Endothelial cell of umbilical vein (primary cell): ENCODE measurements at regions not wholly inside any gene's neighbourhood (a gene's known extent, or its start where the extent isn't known, plus 50 kb on each side); places are given as distances from the start of the nearest gene placed in this dataset.
A peak's percentile ranks its signal among the peaks of the same experiment; 100 is the strongest.

Experiments
- BruUV-seq: library from RNA; stranded (reverse); fragments of 400-500 nt; replicated peaks from 2 replicates; lab custom pipeline; 2021; lab: Mats Ljungman, UMichigan
- CTCF ChIA-PET: fragments of 300-600, 350-600 bp; sonication (Branson Sonifier 250); formaldehyde crosslinking; loops from one replicate; lab custom pipeline; 2021; ENCODE audit warnings: antibody characterized with exemption, inconsistent platforms; lab: Charles Lee
- POLR2A ChIA-PET: fragments of 300-600, 350-600 bp; sonication (Branson Sonifier 250); formaldehyde crosslinking; loops from one replicate; lab custom pipeline; 2021; ENCODE audit warnings: antibody characterized with exemption, inconsistent platforms; lab: Charles Lee
- DNase-seq: peaks from one replicate; pipeline ENCODE4 v3.0.0-alpha.2; 2011; ENCODE audit warnings: low read depth, low spot score
- FAIRE-seq: peaks from 2 replicates; lab custom pipeline; 2011; peaks lifted over from hg19 to GRCh38; lab: Jason Lieb, UNC
- H2AFZ ChIP-seq: 2 replicates; pipeline ENCODE4 v1.6.0; 2012; ENCODE audit warnings: low read depth, low read length, control low read depth, inconsistent platforms
- H3K27ac ChIP-seq: 2 replicates; pipeline ENCODE4 v1.5.1; 2011; ENCODE audit warnings: low read depth, mild to moderate bottlenecking, control low read depth, low read length, moderate library complexity; ENCODE audit not compliant: insufficient read depth
- H3K27me3 ChIP-seq, 2 experiments: 2 replicates each; pipeline versions ENCODE4 v1.6.0 to v1.6.1; 2011; ENCODE audit warnings: low read length in 2 of 2, mixed read lengths in 1 of 2; ENCODE audit not compliant: control insufficient read depth in 2 of 2, insufficient read depth in 2 of 2
- H3K36me3 ChIP-seq, 2 experiments: 2 replicates in 1 of 2; 3 replicates in 1 of 2; pipeline ENCODE4 v1.5.1; 2011; ENCODE audit warnings: low read length in 2 of 2, mild to moderate bottlenecking in 1 of 2, moderate library complexity in 1 of 2; ENCODE audit not compliant: control insufficient read depth in 2 of 2, insufficient read depth in 2 of 2; ENCODE audit errors: extremely low read depth in 1 of 2
- H3K4me1 ChIP-seq: 3 replicates; pipeline ENCODE4 v1.5.1; 2011; ENCODE audit warnings: mild to moderate bottlenecking, low read length; ENCODE audit not compliant: control insufficient read depth, insufficient read depth; ENCODE audit errors: extremely low read depth
- H3K4me2 ChIP-seq: 2 replicates; pipeline ENCODE4 v1.6.1; 2011; ENCODE audit warnings: low read length, control low read depth, mixed read lengths; ENCODE audit not compliant: insufficient read depth
- H3K4me3 ChIP-seq, 3 experiments: fragments of 200-600 bp in 1 of 3; sonication (generic), shearing (Covaris generic) in 1 of 3; replicated peaks in 1 of 3; 2 replicates each; pipeline ENCODE4 v1.5.1; 2011 to 2016; ENCODE audit warnings: control low read depth in 3 of 3, low read length in 3 of 3, mild to moderate bottlenecking in 2 of 3, inconsistent platforms in 1 of 3, low read depth in 1 of 3, moderate library complexity in 1 of 3; ENCODE audit not compliant: insufficient read depth in 1 of 3
- H3K79me2 ChIP-seq: 2 replicates; pipeline ENCODE4 v1.6.0; 2012; ENCODE audit warnings: low read length, inconsistent platforms; ENCODE audit not compliant: control insufficient read depth, insufficient read depth
- H3K9ac ChIP-seq: replicated peaks from 2 replicates; pipeline ENCODE3; 2011; ENCODE audit warnings: low read length, control low read depth; ENCODE audit not compliant: insufficient read depth; ENCODE audit errors: extremely low read depth
- H3K9me1 ChIP-seq: replicated peaks from 3 replicates; pipeline ENCODE4 v1.6.0; 2011; ENCODE audit warnings: mild to moderate bottlenecking, low read length; ENCODE audit not compliant: control insufficient read depth, insufficient read depth; ENCODE audit errors: extremely low read depth
- H3K9me3 ChIP-seq: replicated peaks from 2 replicates; pipeline ENCODE4 v1.5.1; 2012; ENCODE audit warnings: low read length, inconsistent platforms; ENCODE audit not compliant: control insufficient read depth, insufficient read depth
- H4K20me1 ChIP-seq: replicated peaks from 2 replicates; pipeline ENCODE3; 2011; ENCODE audit warnings: mild to moderate bottlenecking, low read length; ENCODE audit not compliant: control insufficient read depth, insufficient read depth; ENCODE audit errors: extremely low read depth
- EZH2 ChIP-seq: IDR thresholded peaks from 2 replicates; pipeline ENCODE4 v1.6.1; 2012; ENCODE audit warnings: borderline replicate concordance, low read depth, mild to moderate bottlenecking, moderate library complexity, low read length, inconsistent platforms; ENCODE audit not compliant: severe bottlenecking
- FOS ChIP-seq: IDR thresholded peaks from 2 replicates; pipeline ENCODE4 v1.6.1; 2011; ENCODE audit warnings: mild to moderate bottlenecking, low read length, moderate library complexity, borderline replicate concordance; ENCODE audit not compliant: insufficient read depth
- GATA2 ChIP-seq: IDR thresholded peaks from 2 replicates; pipeline ENCODE4 v1.7.0; 2011; ENCODE audit warnings: low read depth, mild to moderate bottlenecking, moderate library complexity, mixed read lengths, low read length; ENCODE audit not compliant: insufficient read length, insufficient read depth
- JUN ChIP-seq: IDR thresholded peaks from 2 replicates; pipeline ENCODE4 v1.6.1; 2011; ENCODE audit warnings: borderline replicate concordance, low read depth; ENCODE audit not compliant: insufficient read length, insufficient read depth
- MYC ChIP-seq: IDR thresholded peaks from one replicate; pipeline ENCODE4 v1.6.1; 2011; ENCODE audit warnings: mild to moderate bottlenecking, low read depth, low read length
- POLR2A ChIP-seq: IDR thresholded peaks from 2 replicates; pipeline ENCODE4 v1.6.1; 2012; ENCODE audit warnings: low read depth, mild to moderate bottlenecking, control low read depth, low read length
- POLR2AphosphoS5 ChIP-seq: IDR thresholded peaks from 2 replicates; pipeline ENCODE4 v1.6.1; 2012; ENCODE audit warnings: low read depth, mild to moderate bottlenecking, control low read depth, low read length, moderate library complexity; ENCODE audit not compliant: insufficient read depth
- dilution Hi-C: fragments of 300-500 bp; cut with MboI; formaldehyde crosslinking; loops from one replicate; pipeline ENCODE4 v1.15.0; 2019; ENCODE audit warnings: low sequenced_read_pairs; ENCODE audit not compliant: extremely low pct_ligation_motif_present
- intact Hi-C: fragments of 100-400 bp; cut with micrococcal nuclease; formaldehyde crosslinking; loops from one replicate; pipeline ENCODE4 v1.10.0; 2022
- TF ChIP-seq, protein P1 (sequence below), 2 donors: IDR thresholded peaks; 1 replicate in 1 of 2; 2 replicates in 1 of 2; pipeline ENCODE4 v1.5.1; 2011; ENCODE audit warnings: low read length in 2 of 2, mild to moderate bottlenecking in 2 of 2, moderate library complexity in 2 of 2, control low read depth in 1 of 2, inconsistent platforms in 1 of 2, low read depth in 1 of 2; ENCODE audit not compliant: insufficient read depth in 1 of 2; ENCODE audit errors: extremely low read depth in 1 of 2
- TF ChIP-seq, protein P2 (sequence below): IDR thresholded peaks from 2 replicates; pipeline ENCODE4 v1.6.1; 2011; ENCODE audit not compliant: insufficient read depth, insufficient read length

DNA sequence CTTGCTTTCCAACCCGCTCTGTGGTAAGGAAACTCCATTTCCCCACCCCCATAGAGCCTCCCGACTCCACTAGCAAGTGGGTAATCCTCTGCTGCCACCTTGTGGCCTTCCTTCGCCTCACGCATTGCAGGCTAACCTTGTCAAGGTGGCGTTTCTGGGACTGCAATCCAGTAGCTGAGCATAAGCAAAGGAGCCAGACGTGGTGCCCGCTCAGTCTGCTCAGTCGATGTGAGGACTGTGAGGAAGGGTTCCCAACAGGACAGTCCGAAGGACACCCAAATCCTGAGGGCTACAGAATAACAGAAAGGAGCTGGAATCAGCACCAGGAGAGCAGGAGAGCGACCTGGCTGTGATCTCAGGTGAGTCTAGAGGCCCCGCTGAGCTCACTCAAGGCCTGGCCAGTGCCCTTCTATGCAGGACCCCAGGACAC, 144.2 kb downstream of the SUCLG1 start:
- no peak overlapping the region for H3K27ac ChIP-seq
- no peak overlapping the region for H2AFZ ChIP-seq
- H3K9me3 ChIP-seq, result no peaks in the 10 kb centered on the region
- H3K79me2 ChIP-seq, result no peaks in the 10 kb centered on the region
- intact Hi-C loops, result loop anchor here (2.0 to 5.0 kb wide), 2 partner anchors 316 to 1118 kb away; no protein-coding TSS in a partner anchor
- TF ChIP-seq POLR2A, result no peak
- TF ChIP-seq, protein P1, sequence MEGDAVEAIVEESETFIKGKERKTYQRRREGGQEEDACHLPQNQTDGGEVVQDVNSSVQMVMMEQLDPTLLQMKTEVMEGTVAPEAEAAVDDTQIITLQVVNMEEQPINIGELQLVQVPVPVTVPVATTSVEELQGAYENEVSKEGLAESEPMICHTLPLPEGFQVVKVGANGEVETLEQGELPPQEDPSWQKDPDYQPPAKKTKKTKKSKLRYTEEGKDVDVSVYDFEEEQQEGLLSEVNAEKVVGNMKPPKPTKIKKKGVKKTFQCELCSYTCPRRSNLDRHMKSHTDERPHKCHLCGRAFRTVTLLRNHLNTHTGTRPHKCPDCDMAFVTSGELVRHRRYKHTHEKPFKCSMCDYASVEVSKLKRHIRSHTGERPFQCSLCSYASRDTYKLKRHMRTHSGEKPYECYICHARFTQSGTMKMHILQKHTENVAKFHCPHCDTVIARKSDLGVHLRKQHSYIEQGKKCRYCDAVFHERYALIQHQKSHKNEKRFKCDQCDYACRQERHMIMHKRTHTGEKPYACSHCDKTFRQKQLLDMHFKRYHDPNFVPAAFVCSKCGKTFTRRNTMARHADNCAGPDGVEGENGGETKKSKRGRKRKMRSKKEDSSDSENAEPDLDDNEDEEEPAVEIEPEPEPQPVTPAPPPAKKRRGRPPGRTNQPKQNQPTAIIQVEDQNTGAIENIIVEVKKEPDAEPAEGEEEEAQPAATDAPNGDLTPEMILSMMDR (IDR thresholded peaks at IDR 0.05; ENCODE audit: extremely low read depth in 1 of 2, insufficient read depth in 1 of 2, low read depth in 1 of 2, low read length in 2 of 2), result peak; percentile 84 to 88
- H3K9me1 ChIP-seq, result no peaks in the 10 kb centered on the region
- no peak overlapping the region for H3K4me2 ChIP-seq
- H3K9ac ChIP-seq, result no peak overlapping the region
- dilution Hi-C loops, result no loop called here
- no peaks in the 10 kb centered on the region for H3K27me3 ChIP-seq
- BruUV-seq, result no TSS peak
- FAIRE-seq (peak; percentile 85), DNase-seq (peak; percentile 69)
- no peaks in the 10 kb centered on the region for H4K20me1 ChIP-seq
- POLR2A ChIA-PET, result no interaction called here
- no peaks in the 10 kb centered on the region for H3K4me1 ChIP-seq
- H3K36me3 ChIP-seq, result no peaks in the 10 kb centered on the region
- H3K4me3 ChIP-seq, result no peak overlapping the region
- CTCF ChIA-PET, result interaction anchor here (1.2 to 1.5 kb wide), 5 partner anchors 9 to 316 kb away, joined by 4 to 9 read pairs (median 8); no protein-coding TSS in a partner anchor

DNA sequence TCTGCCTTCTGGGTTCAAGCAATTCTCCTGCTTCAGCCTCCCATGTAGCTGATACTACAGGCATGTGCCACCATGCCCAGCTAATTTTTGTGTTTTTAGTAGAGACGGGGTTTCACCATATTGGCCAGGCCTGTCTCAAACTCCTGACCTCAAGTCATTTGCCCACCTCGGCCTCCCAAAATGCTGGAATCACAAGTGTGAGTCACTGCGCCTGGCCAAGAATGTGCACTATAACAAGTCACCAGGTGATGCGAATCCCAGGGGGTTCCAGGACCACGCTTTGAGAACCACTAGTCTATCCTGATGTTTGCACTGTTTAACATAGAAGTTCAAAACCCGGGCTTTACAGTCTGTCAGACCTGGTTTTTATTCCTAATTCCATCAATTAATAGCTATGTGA, 144.8 kb downstream of the SUCLG1 start:
- intact Hi-C loops, result loop anchor here (2.0 to 5.0 kb wide), 2 partner anchors 317 to 1117 kb away; no protein-coding TSS in a partner anchor
- H3K79me2 ChIP-seq, result no peaks in the 10 kb centered on the region
- no peak overlapping the region for H3K27ac ChIP-seq
- FAIRE-seq (no peak), DNase-seq (no peak)
- ChIA-PET CTCF (interaction anchor here (1.2 to 1.5 kb wide), 5 partner anchors 10 to 317 kb away, joined by 4 to 9 read pairs (median 8); no protein-coding TSS in a partner anchor), POLR2A (no interaction called here)
- no peaks in the 10 kb centered on the region for H4K20me1 ChIP-seq
- no peaks in the 10 kb centered on the region for H3K9me1 ChIP-seq
- TF ChIP-seq JUN (no peak), POLR2A (no peak), FOS (no peak), GATA2 (no peak), POLR2AphosphoS5 (no peak), EZH2 (no peak), MYC (no peak)
- TF ChIP-seq, protein P1 (IDR thresholded peaks at IDR 0.05; ENCODE audit: extremely low read depth in 1 of 2, insufficient read depth in 1 of 2, low read depth in 1 of 2, low read length in 2 of 2), result no peak
- TF ChIP-seq, protein P2, sequence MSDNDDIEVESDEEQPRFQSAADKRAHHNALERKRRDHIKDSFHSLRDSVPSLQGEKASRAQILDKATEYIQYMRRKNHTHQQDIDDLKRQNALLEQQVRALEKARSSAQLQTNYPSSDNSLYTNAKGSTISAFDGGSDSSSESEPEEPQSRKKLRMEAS, result no peak
- dilution Hi-C loops, result no loop called here
- H3K36me3 ChIP-seq, result no peaks in the 10 kb centered on the region
- no peak overlapping the region for H2AFZ ChIP-seq
- no TSS peak for BruUV-seq
- no peak overlapping the region for H3K4me2 ChIP-seq
- no peak overlapping the region for H3K4me3 ChIP-seq
- H3K27me3 ChIP-seq, result no peaks in the 10 kb centered on the region
- H3K4me1 ChIP-seq, result no peaks in the 10 kb centered on the region
- no peaks in the 10 kb centered on the region for H3K9me3 ChIP-seq
- H3K9ac ChIP-seq, result no peak overlapping the region
